Muscle of arm (tissue), 1 donor: ENCODE measurements at regions not wholly inside any gene's neighbourhood (a gene's known extent, or its start where the extent isn't known, plus 50 kb on each side); places are given as distances from the start of the nearest gene placed in this dataset.
"Not testable (repeated sequence)": the region's sequence is repeated elsewhere in the genome, so short reads cannot be mapped to it uniquely, and the experiment has no call there.

Source experiments
- DNase-seq: peaks from one replicate; pipeline ENCODE4 v3.0.0-alpha.2; 2013

GRCh38 chr4:1572964-1573720 lies 111.0 kb downstream of the FAM53A start:
- DNase-seq, result no peak

- no peak for DNase-seq
These were observed 111.6 kb downstream of the FAM53A start for GRCh38 chr4:1572521-1572920.

GRCh38 chr4:1572010-1572385 lies 112.1 kb downstream of the FAM53A start:
- no peak for DNase-seq

GRCh38 chr4:1571165-1572009 lies 112.7 kb downstream of the FAM53A start:
- DNase-seq, result no peak

- no peak for DNase-seq
These were observed 113.6 kb downstream of the FAM53A start for GRCh38 chr4:1570291-1571164.

GRCh38 chr4:1569461-1570151 lies 114.5 kb downstream of the FAM53A start:
- no peak for DNase-seq

- no peak for DNase-seq
These were observed 115.2 kb downstream of the FAM53A start for GRCh38 chr4:1568855-1569460.

- no peak for DNase-seq
These were observed 116.1 kb downstream of the FAM53A start for GRCh38 chr4:1567808-1568581.

GRCh38 chr4:1567519-1567807 lies 116.7 kb downstream of the FAM53A start:
- DNase-seq, result no peak

- DNase-seq, result no peak
These were observed 117.1 kb downstream of the FAM53A start for GRCh38 chr4:1566838-1567518.

GRCh38 chr4:1566301-1566837 lies 117.7 kb downstream of the FAM53A start:
- not testable (repeated sequence) for DNase-seq

- no peak for DNase-seq
These were observed 118.4 kb downstream of the FAM53A start for GRCh38 chr4:1565598-1566295.

GRCh38 chr4:1564535-1565375 lies 119.4 kb downstream of the FAM53A start:
- DNase-seq, result no peak

GRCh38 chr4:1563768-1564485 lies 120.2 kb downstream of the FAM53A start:
- no peak for DNase-seq

GRCh38 chr4:1563241-1563640 lies 120.9 kb downstream of the FAM53A start:
- no peak for DNase-seq

- no peak for DNase-seq
These were observed 121.3 kb downstream of the FAM53A start for GRCh38 chr4:1562771-1563170.

GRCh38 chr4:1562371-1562770 lies 121.7 kb downstream of the FAM53A start:
- DNase-seq, result no peak
